Epithelial cell of proximal tubule (primary cell): ENCODE measurements at regions not wholly inside any gene's neighbourhood (a gene's known extent, or its start where the extent isn't known, plus 50 kb on each side); places are given as distances from the start of the nearest gene placed in this dataset.
A peak's percentile ranks its signal among the peaks of the same experiment; 100 is the strongest.

Source experiments
- DNase-seq: peaks from one replicate; pipeline ENCODE4 v3.0.0-alpha.2; 2011; ENCODE audit warnings: low read depth
- H3K4me3 ChIP-seq: 2 replicates; pipeline ENCODE4 v1.5.1; 2011; ENCODE audit warnings: low read depth, mild to moderate bottlenecking, low read length
- CTCF ChIP-seq: conservative IDR thresholded peaks from 2 replicates; pipeline ENCODE4 v1.5.1; 2012; ENCODE audit warnings: low read depth, mild to moderate bottlenecking, low read length

GRCh38 chr1:218164111-218164929 is 120.8 kb upstream of the RRP15 start:
- DNase-seq, result no peak
- no peak for TF ChIP-seq CTCF
- H3K4me3 ChIP-seq, result peak overlapping the region; percentile 48

- no peak for TF ChIP-seq CTCF
- peak overlapping the region; percentile 48 for H3K4me3 ChIP-seq
- no peak for DNase-seq
These were observed 120.0 kb upstream of the RRP15 start for GRCh38 chr1:218164930-218165700.

- TF ChIP-seq CTCF, result no peak
- no peak for DNase-seq
- peak overlapping the region; percentile 48 for H3K4me3 ChIP-seq
These were observed 119.4 kb upstream of the RRP15 start for GRCh38 chr1:218165701-218166114.

GRCh38 chr1:218166268-218166945 is 118.7 kb upstream of the RRP15 start:
- DNase-seq, result no peak
- TF ChIP-seq CTCF, result no peak
- H3K4me3 ChIP-seq, result no peak overlapping the region

- DNase-seq, result no peak
- peak; percentile 83 for TF ChIP-seq CTCF
- no peak overlapping the region for H3K4me3 ChIP-seq
These were observed 113.7 kb upstream of the RRP15 start for GRCh38 chr1:218171302-218171893.

- no peak for TF ChIP-seq CTCF
- DNase-seq, result no peak
- no peak overlapping the region for H3K4me3 ChIP-seq
These were observed 102.6 kb upstream of the RRP15 start for GRCh38 chr1:218182455-218182854.
